ENCODE measurements at regions not wholly inside any gene's neighbourhood (a gene's known extent, or its start where the extent isn't known, plus 50 kb on each side); places are given as distances from the start of the nearest gene placed in this dataset.
A peak's percentile ranks its signal among the peaks of the same experiment; 100 is the strongest.

GRCh38 chr4:11765849-11766453 lies 337.3 kb upstream of the HS3ST1 start (continued):
- TF ChIP-seq SMC3 (IDR thresholded peaks at IDR 0.05; ENCODE audit: low read depth, low read length) (peak; percentile 41; the same call in 1 of the 2 replicates), RAD21 (IDR thresholded peaks at IDR 0.05; ENCODE audit: low read length) (peak; percentile 53)

GRCh38 chr4:11748164-11748872 lies 319.6 kb upstream of the HS3ST1 start:
- DNase-seq: no peak
- Histone ChIP-seq H3F3A (replicated peaks; ENCODE audit: insufficient read depth) (no peaks in the 10 kb centered on the region), H3K27ac (ENCODE audit: low read depth in 2 of 2, low read length in 1 of 2) (no peak overlapping the region), H3K79me2 (ENCODE audit: insufficient read depth) (no peaks in the 10 kb centered on the region), H2AFZ (ENCODE audit: low read depth) (no peak overlapping the region), H3K4me1 (ENCODE audit: control insufficient read depth in 1 of 2, insufficient read depth in 2 of 2, low read depth in 1 of 2, low read length in 1 of 2) (no peaks in the 10 kb centered on the region), H3K4me3 (ENCODE audit: low read depth in 2 of 2, low read length in 1 of 2) (no peak overlapping the region), H3K9me3 (no peaks in the 10 kb centered on the region), H3K9me2 (no peaks in the 10 kb centered on the region), H3K27me3 (ENCODE audit: insufficient read depth) (no peaks in the 10 kb centered on the region), H3K4me2 (no peak overlapping the region), H4K20me1 (ENCODE audit: insufficient read depth) (no peaks in the 10 kb centered on the region), H3K9ac (no peak overlapping the region), H3K36me3 (replicated peaks in 1 of 2; ENCODE audit: control insufficient read depth in 1 of 2, insufficient read depth in 2 of 2, low read length in 1 of 2) (no peaks in the 10 kb centered on the region)
- TF ChIP-seq MXI1 (IDR thresholded peaks at IDR 0.05; ENCODE audit: low read depth, low read length) (no peak), TCF12 (IDR thresholded peaks at IDR 0.05) (no peak), NRF1 (IDR thresholded peaks at IDR 0.05; ENCODE audit: low read depth, low read length) (no peak)
- CTCF ChIA-PET: interaction anchor here (0.8 to 1.1 kb wide), 2 partner anchors 17 to 885 kb away, joined by 3 read pairs; no protein-coding TSS in a partner anchor
- WGBS (ENCODE audit: low lambda C conversion rate): 12% methylated on average over 7 of the region's 7 CpGs
- POLR2A ChIA-PET: interaction anchor here (0.7 kb wide), 1 partner anchor 426 kb away, joined by 3 read pairs; no protein-coding TSS in a partner anchor

GRCh38 chr4:11746734-11747133 lies 318.0 kb upstream of the HS3ST1 start:
- Histone ChIP-seq H3K9ac (no peak overlapping the region), H3K27ac (ENCODE audit: low read depth in 2 of 2, low read length in 1 of 2) (no peak overlapping the region), H3K27me3 (ENCODE audit: insufficient read depth) (no peaks in the 10 kb centered on the region), H4K20me1 (ENCODE audit: insufficient read depth) (no peaks in the 10 kb centered on the region), H3K9me3 (no peaks in the 10 kb centered on the region), H3K4me2 (no peak overlapping the region), H3K79me2 (ENCODE audit: insufficient read depth) (no peaks in the 10 kb centered on the region), H3K36me3 (replicated peaks in 1 of 2; ENCODE audit: control insufficient read depth in 1 of 2, insufficient read depth in 2 of 2, low read length in 1 of 2) (no peaks in the 10 kb centered on the region), H3K4me1 (ENCODE audit: control insufficient read depth in 1 of 2, insufficient read depth in 2 of 2, low read depth in 1 of 2, low read length in 1 of 2) (no peaks in the 10 kb centered on the region), H3K4me3 (ENCODE audit: low read depth in 2 of 2, low read length in 1 of 2) (no peak overlapping the region), H2AFZ (ENCODE audit: low read depth) (no peak overlapping the region), H3F3A (replicated peaks; ENCODE audit: insufficient read depth) (no peaks in the 10 kb centered on the region), H3K9me2 (no peaks in the 10 kb centered on the region)
- no peak for DNase-seq
- WGBS (ENCODE audit: low lambda C conversion rate): 27% methylated on average over 4 of the region's 4 CpGs
- POLR2A ChIA-PET: no interaction called here
- TF ChIP-seq NRF1 (IDR thresholded peaks at IDR 0.05; ENCODE audit: low read depth, low read length) (no peak), REST (IDR thresholded peaks at IDR 0.05; ENCODE audit: low read depth, low read length) (no peak), GATA2 (CRISPR knock-in tag; IDR thresholded peaks at IDR 0.05) (no peak), TAF1 (IDR thresholded peaks at IDR 0.05; ENCODE audit: borderline replicate concordance, low read depth, low read length) (no peak), RFX5 (IDR thresholded peaks at IDR 0.05; ENCODE audit: low read length) (no peak), GABPA (IDR thresholded peaks at IDR 0.05; ENCODE audit: low read depth) (no peak), JUND (IDR thresholded peaks at IDR 0.05) (no peak), USF2 (IDR thresholded peaks at IDR 0.05; ENCODE audit: borderline replicate concordance, low read depth, low read length) (no peak), MXI1 (IDR thresholded peaks at IDR 0.05; ENCODE audit: low read depth, low read length) (no peak), SMC3 (IDR thresholded peaks at IDR 0.05; ENCODE audit: low read depth, low read length) (no peak)
- CTCF ChIA-PET: interaction anchor here (0.7 kb wide), 1 partner anchor 632 kb away, joined by 3 read pairs; no protein-coding TSS in a partner anchor
